SK-N-DZ (cell line): ENCODE measurements at regions not wholly inside any gene's neighbourhood (a gene's known extent, or its start where the extent isn't known, plus 50 kb on each side); places are given as distances from the start of the nearest gene placed in this dataset.

Source experiments
- DNase-seq: peaks from one replicate; pipeline ENCODE4 v3.0.0-alpha.2; 2015; ENCODE audit warnings: low spot score

GRCh38 chr1:60388092-60388987 lies 314.8 kb upstream of the C1orf87 start:
- DNase-seq, result no peak

GRCh38 chr1:60387175-60387574 lies 313.6 kb upstream of the C1orf87 start:
- no peak for DNase-seq

GRCh38 chr1:60386249-60386648 lies 312.7 kb upstream of the C1orf87 start:
- DNase-seq, result no peak

- DNase-seq, result no peak
Observed at GRCh38 chr1:60376196-60376595, 302.6 kb upstream of the C1orf87 start.

DNA sequence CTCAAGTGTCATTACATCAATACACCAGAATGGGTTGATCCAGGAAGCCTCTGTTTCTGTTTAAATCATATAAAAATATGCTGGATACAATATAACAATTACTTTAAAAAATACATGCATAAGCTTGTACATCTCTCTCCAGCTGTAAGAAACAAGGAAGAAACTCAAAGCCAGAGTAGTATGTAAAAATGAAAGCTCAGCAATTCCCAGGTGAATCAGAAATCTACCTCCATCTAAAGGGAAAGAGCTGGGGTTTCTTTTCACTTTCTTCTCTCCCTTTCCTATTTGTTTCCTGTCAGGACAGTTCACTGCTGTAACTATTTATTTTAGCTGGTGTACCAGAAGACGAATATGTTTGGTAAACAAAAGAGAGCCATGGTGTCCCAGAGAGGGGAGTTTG lies 301.0 kb upstream of the C1orf87 start:
- no peak for DNase-seq

GRCh38 chr1:60367532-60367931 lies 294.0 kb upstream of the C1orf87 start:
- peak; percentile 1 for DNase-seq

DNA sequence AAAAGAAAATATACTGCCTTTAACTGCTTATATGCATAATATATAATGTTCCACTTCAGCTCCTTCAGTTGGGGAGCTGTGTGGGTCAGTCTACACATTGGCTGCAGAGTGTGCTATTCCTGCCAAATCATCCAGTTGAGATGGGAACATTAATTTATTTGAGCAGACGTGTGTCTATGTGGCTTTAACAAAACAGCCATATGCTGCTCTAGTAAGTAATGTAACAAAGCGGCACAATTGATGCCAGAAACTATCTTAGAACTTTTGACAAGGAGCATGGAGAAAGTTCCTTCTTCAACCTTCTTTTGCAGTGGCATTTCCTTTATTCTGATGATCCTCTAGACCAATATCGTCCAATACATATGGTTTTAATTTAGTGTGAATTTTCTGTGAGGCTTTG lies 285.9 kb upstream of the C1orf87 start:
- DNase-seq, result no peak

DNA sequence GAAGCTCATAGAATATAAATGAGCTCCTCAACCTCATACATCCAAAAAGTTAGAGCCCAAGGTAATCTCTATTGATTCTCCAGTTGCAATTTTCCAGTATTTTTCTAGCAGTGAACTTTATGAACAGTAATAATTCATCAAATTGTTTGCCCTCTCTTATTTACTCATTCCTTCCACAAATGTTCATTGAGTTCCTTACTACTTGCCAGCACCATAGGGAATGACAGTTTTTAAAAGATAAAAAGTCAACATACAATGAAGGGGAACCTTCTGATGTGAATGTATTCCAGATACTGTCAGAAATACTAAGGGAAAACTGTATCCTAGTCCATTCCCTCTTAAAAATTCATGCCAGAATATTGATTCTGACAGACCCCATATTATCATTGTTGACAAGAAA lies 277.0 kb upstream of the C1orf87 start:
- DNase-seq, result no peak

DNA sequence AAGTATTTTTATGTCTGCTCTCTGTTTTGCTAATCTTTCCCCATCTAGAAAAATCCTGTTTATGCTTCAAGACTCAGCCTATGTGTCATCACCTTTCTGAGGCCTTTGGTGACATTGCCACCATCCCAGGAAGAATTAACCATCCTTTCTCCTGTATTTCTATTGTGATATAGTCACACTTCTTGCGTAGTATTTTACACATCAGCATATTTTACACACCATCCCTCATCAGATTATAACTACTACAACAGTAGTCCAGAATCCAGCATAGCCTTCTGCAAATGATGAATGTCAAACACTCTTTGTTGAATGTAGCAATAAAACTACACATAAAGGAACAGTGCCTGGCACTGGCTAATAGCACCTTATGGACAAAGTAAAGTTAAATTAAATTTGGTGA lies 275.3 kb upstream of the C1orf87 start:
- no peak for DNase-seq

DNA sequence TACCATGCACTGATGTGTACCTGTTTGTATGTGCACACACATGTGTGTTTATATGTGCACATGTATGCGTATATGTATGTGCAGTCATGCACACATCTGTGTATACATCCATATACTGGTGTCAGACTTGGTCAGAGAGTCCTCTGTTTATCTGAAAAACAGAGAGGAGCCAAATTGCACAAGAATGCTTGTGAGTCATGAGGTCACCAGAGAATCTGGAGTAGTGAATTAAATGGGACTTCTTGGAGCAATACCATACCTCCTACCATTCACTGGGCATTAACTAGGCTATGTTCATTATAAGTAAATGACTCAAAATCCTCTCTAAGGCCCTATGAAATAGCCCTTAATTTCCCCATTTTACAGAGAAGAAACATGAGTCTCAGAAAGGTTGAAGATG lies 272.1 kb upstream of the C1orf87 start:
- no peak for DNase-seq

DNA sequence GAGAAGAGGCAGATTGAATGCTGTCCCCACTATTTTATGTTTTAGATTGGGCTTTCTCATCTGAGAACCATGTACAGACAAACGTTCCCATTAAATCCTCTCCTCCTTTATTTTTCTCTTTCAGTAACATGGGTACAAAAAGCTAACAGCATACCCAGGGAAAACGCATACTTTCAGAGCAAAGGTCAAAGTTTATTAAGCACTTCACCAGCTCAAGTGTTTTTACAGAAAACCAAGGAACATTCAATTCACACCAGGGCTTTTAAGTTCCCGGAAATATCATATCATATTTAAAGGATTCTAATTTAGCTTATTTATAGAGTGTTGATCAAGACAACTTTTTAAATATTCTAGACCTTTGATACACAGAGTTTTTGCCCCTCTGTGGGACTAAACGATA lies 271.5 kb upstream of the C1orf87 start:
- DNase-seq, result no peak

DNA sequence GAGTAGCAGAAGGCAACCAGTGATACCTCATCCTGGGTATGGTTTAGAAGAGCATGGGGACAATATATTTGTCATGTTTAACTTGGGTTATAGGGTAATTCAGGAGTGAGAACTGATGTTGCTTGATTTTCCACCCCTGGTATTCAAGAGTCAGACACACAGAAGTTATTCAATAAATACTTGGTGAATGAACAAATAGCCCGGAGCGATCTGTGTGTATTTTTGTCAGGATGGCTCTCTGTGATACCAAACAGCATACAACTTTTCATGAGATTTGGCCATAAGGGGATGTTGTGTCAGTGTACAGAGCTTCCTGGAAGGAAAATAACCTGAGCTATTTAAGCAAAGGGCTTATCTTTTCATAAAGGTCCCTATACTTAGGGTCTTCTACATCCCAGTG lies 270.2 kb upstream of the C1orf87 start:
- no peak for DNase-seq

DNA sequence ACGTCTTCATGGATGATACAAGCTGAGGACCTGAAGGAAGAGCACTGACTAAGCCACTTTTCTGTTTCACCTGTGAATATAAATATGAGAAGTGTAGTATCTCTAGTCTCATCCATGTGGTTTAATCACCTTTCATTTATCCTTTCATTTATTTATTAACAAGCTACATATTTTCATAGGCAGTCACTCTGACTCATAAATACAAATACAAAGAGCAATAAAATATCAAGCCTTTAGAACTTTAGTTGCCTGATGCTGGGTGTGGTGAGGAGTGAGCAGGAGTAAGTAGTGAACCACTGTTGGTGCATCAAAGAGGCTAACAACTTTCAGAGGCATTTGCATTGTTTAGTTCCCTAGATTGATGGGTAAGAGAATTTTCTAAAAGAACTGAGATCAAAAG lies 269.0 kb upstream of the C1orf87 start:
- DNase-seq, result no peak

DNA sequence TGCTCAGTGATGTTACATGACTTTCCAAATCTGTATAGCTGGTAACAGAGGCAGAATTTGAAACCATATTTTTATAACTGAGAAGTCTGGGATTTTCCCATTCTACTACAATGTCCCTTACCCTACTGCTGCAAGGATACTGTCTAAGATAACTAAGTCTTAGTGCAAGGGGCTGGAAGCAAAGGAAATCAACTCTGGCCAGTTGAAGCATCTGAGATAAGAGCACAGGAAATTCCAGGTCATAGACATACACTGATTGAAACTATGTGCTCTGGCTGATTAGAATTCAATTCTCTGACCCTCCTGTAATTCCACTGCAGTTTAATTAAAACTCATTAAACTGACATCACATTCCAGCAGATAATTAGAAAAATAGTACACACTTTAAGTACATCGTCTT lies 267.7 kb upstream of the C1orf87 start:
- DNase-seq, result no peak

GRCh38 chr1:60331647-60332046 lies 258.1 kb upstream of the C1orf87 start:
- DNase-seq, result no peak

- DNase-seq, result no peak
Observed at GRCh38 chr1:60329651-60330050, 256.1 kb upstream of the C1orf87 start.

DNA sequence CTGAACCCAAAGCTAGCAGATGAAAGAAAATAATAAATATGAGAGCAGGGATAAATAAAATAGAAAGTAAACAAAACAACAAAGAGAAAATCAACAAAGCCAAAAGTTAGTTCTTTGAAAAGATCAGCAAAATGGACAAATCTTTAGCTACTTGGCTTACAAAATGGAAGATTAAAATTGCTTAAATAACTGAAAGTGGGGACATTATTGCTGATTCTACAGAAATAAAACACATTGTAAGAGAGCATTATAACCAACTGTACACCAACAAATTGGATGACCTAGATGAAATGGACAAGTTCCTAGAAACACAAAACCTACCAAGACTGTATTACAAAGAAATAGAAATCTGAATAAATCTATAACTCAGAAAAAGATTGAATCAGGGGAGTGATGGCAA lies 238.3 kb upstream of the C1orf87 start:
- no peak for DNase-seq

GRCh38 chr1:60299581-60299980 lies 226.0 kb upstream of the C1orf87 start:
- no peak for DNase-seq

DNA sequence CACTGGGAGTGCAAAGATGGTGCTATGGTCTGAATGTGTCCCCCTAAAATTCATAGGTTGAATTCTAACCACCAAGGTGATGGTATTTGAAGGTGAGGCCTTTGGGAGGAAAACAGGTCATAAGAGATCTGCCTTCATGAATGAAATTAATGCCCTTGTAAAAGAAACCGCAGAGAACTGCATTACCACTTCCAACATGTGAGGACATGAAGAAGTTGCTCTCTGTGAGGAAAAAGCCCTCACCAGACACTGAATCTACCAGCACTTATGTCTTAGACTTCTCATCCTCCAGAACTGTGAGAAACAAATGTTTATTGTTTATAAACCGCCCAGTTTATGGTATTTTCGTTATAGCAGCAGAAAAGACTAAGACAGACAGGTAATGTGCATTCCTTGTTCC lies 224.7 kb upstream of the C1orf87 start:
- DNase-seq, result no peak

GRCh38 chr1:60296794-60297193 lies 223.2 kb upstream of the C1orf87 start:
- no peak for DNase-seq

GRCh38 chr1:60292140-60292539 lies 218.6 kb upstream of the C1orf87 start:
- DNase-seq, result no peak

DNA sequence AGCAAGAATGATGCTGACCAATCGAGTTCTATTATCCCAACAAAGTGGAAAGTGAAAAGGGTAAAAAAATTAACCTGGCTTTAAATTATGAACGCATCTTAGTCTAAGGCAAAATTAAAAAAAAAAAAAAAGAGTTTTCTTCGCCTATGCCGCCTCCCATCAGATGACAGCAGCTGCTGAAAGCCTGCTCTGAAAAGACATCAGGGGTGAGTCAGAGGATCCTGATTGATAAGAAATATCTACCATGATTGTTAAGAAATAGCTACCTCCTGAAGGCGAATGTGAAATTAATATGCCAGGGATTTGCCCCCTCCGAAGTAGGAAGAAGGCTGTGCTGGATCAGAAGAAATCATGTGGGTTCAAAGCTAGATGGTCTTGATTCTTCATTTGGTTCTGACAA lies 216.8 kb upstream of the C1orf87 start:
- DNase-seq, result no peak

DNA sequence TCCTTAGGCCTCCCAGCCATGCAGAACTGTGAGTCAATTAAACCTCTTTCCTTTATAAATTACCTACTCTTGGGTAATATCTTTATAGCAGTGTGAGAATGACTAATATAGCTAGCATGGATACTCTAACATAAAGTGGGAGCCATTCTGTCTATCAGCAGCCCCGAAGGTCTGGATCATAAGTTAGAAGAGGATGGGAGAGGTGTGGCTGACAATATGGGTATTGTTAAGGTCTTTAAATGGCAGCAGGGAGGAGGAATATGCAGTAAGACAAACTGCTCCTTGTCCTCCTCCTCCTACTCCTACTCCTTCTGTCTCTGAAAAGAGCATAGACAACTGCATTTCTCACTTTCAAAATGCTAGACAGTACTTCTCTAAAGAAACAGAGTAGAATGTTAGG lies 214.0 kb upstream of the C1orf87 start:
- no peak for DNase-seq

GRCh38 chr1:60283690-60284089 lies 210.1 kb upstream of the C1orf87 start:
- no peak for DNase-seq
